Ovary (tissue), 7 donors: ENCODE measurements at regions not wholly inside any gene's neighbourhood (a gene's known extent, or its start where the extent isn't known, plus 50 kb on each side); places are given as distances from the start of the nearest gene placed in this dataset.

ENCODE experiments used
- DNase-seq, 5 donors: peaks; one replicate each; pipeline ENCODE4 v3.0.0-alpha.2; 2019 to 2020
- H3K27ac ChIP-seq, 2 donors: fragments of 200-600 bp; one replicate each; pipeline versions ENCODE4 v1.5.1 to v1.8.0; 2019 to 2022
- H3K27me3 ChIP-seq: fragments of 200-600 bp; one replicate; pipeline ENCODE4 v1.8.0; 2022
- H3K36me3 ChIP-seq: fragments of 200-600 bp; sonication (generic); one replicate; pipeline ENCODE4 v1.5.1; 2019
- H3K4me1 ChIP-seq: one replicate; pipeline ENCODE4 v1.8.1; 2013; ENCODE audit warnings: mild to moderate bottlenecking, moderate library complexity; ENCODE audit not compliant: insufficient read depth
- H3K4me3 ChIP-seq: fragments of 200-600 bp; sonication (generic); one replicate; pipeline ENCODE4 v1.5.1; 2017
- H3K9me3 ChIP-seq, 2 donors: fragments of 200-600 bp in 1 of 2; sonication (generic) in 1 of 2; one replicate each; pipeline versions ENCODE4 v1.5.1 to v1.8.1; 2013 to 2019; ENCODE audit warnings: mild to moderate bottlenecking in 1 of 2, moderate library complexity in 1 of 2
- EP300 ChIP-seq: sonication (generic); formaldehyde crosslinking; IDR thresholded peaks from one replicate; pipeline ENCODE4 v1.6.1; 2017; ENCODE audit warnings: antibody characterized with exemption
- POLR2A ChIP-seq: fragments of 450-650 bp; IDR thresholded peaks from one replicate; pipeline ENCODE4 v1.6.1; 2017; ENCODE audit warnings: antibody characterized with exemption, mild to moderate bottlenecking, moderate library complexity
- WGBS, 3 donors: extraction: QIAGEN DNeasy Blood & Tissue Kit in 1 of 3; methylation state at CpG; one replicate each; pipeline versions ENCODE4 v1.1.5 to v1.1.7; 2013 to 2017; 5-methylcytosine and 5-hydroxymethylcytosine counted together
- intact Hi-C, 4 donors: fragments of 100-400 bp; cut with DNase I; formaldehyde crosslinking; loops; one replicate each; pipeline versions ENCODE4 v1.11.0 to v1.15.1; 2022 to 2023
- TF ChIP-seq, protein P1 (sequence below), 3 donors: fragments of 450-650 bp in 2 of 3; fragments of 200-600 bp in 1 of 3; IDR thresholded peaks; one replicate each; pipeline versions ENCODE4 v1.5.1 to v1.8.0; 2016 to 2022; ENCODE audit warnings: antibody characterized with exemption in 3 of 3, mild to moderate bottlenecking in 1 of 3
- donor health status: DM: no; HTN: no; CAD: no; lungs with moderate emphysema.
- donor health status: DM: no; HTN: no; CAD: no.
- donor health status: Bipolar disorder and iron deficiency.
- donor health status: DM: no; HTN: no; CAD: no.
- donor health status: DM: yes; HTN: yes; CAD: no.

DNA sequence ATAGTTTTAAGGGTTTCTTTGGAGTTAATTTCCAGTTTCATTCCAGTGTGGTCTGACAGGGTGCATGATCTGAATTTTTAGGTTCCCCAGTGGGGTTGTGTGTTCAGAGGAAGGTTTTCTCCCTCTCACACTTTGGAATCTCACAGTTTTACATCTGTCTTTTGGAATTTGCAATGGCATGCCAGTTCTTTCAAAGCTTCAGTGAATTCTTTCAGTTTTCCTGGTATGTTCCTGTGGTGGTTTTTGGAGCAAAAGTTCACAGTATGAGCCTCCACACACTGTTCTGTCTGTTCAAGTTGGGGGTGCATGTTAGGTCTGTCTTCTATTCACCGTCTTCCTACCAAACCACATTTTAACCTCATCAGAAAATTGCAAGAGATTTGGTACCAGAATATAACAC, 624.2 kb downstream of the KCTD16 start:
- WGBS, 3 donors: 71 to 77% (median 76%) methylated on average over 1 of the region's 1 CpG
- no peak for TF ChIP-seq POLR2A
- TF ChIP-seq EP300: no peak
- TF ChIP-seq, protein P1, sequence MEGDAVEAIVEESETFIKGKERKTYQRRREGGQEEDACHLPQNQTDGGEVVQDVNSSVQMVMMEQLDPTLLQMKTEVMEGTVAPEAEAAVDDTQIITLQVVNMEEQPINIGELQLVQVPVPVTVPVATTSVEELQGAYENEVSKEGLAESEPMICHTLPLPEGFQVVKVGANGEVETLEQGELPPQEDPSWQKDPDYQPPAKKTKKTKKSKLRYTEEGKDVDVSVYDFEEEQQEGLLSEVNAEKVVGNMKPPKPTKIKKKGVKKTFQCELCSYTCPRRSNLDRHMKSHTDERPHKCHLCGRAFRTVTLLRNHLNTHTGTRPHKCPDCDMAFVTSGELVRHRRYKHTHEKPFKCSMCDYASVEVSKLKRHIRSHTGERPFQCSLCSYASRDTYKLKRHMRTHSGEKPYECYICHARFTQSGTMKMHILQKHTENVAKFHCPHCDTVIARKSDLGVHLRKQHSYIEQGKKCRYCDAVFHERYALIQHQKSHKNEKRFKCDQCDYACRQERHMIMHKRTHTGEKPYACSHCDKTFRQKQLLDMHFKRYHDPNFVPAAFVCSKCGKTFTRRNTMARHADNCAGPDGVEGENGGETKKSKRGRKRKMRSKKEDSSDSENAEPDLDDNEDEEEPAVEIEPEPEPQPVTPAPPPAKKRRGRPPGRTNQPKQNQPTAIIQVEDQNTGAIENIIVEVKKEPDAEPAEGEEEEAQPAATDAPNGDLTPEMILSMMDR (IDR thresholded peaks at IDR 0.05): no peak
- Histone ChIP-seq H3K36me3 (no peaks in the 10 kb centered on the region), H3K9me3 (no peaks in the 10 kb centered on the region), H3K4me1 (no peaks in the 10 kb centered on the region), H3K27me3 (no peaks in the 10 kb centered on the region), H3K27ac (no peak overlapping the region), H3K4me3 (no peak overlapping the region)
- DNase-seq: no peak
- intact Hi-C loops: no loop called here

DNA sequence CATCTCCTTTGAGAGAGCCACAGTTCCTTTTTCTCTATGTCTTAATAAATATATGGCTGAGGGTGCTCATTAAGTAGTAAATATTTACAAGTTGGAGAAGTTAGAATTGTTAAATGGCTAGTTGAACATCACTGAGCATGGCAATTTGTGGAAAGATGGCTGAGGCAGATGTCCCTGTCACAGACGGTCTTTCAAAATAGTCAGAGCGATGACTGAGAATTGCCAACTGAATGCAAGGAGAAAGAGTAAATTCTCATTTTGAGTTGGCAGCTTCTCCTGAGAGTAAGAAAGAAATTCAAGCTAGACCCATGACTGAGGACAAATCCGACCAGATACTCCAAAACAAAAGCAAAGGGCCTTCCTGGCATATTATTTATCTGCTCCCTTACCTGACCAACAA, 617.9 kb downstream of the KCTD16 start:
- intact Hi-C loops: no loop called here
- WGBS, 3 donors: 70 to 86% (median 76%) methylated on average over 3 of the region's 3 CpGs
- TF ChIP-seq, protein P1 (IDR thresholded peaks at IDR 0.05): no peak
- TF ChIP-seq EP300 (no peak), POLR2A (no peak)
- Histone ChIP-seq H3K4me1 (no peaks in the 10 kb centered on the region), H3K9me3 (no peaks in the 10 kb centered on the region), H3K27ac (no peak overlapping the region), H3K27me3 (no peaks in the 10 kb centered on the region), H3K4me3 (no peak overlapping the region), H3K36me3 (no peaks in the 10 kb centered on the region)
- DNase-seq: no peak

DNA sequence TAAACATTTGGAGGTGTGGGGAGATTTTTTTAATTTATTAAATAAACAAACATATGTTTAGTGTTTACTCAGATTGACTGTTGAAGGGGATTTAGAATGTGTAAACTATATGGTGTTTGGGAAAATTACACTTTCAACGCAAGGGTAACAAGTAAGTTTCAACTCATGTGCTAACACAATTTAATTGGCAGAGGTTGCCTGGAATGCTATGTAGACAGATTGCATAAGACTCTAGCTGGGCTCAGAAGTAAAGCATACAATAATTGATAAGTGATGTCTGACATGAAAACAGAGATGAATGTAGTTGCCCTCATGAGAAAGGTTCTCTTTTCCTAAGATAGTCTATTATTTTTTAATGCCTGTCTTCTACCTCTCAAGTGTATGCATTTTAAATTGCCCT, 617.4 kb downstream of the KCTD16 start:
- no peaks in the 10 kb centered on the region for H3K27me3 ChIP-seq
- no peak overlapping the region for H3K27ac ChIP-seq
- H3K4me1 ChIP-seq: no peaks in the 10 kb centered on the region
- intact Hi-C loops: no loop called here
- H3K9me3 ChIP-seq: no peaks in the 10 kb centered on the region
- H3K36me3 ChIP-seq: no peaks in the 10 kb centered on the region
- TF ChIP-seq EP300 (no peak), POLR2A (no peak)
- TF ChIP-seq, protein P1 (IDR thresholded peaks at IDR 0.05): no peak
- no peak for DNase-seq
- H3K4me3 ChIP-seq: no peak overlapping the region
- WGBS, 3 donors: 87 to 89% (median 88%) methylated on average over 1 of the region's 1 CpG

DNA sequence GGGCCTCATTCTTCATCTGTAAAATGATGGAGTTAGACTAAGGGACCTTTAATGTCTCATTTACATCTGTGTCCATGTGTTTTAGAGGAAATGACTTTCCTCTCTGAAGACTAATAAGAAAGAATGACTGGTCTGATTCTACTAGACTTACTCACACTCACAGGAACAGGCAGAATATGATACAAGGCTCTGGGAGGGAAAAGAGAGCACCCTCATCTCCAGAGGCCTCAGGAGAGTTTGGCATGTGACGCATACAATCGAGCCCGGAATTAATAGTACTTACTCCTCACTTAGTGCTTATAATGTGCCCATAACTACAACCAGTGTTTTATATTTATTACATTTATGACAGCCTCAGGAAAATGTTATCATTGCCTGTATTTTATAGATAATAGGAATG, 608.7 kb downstream of the KCTD16 start:
- H3K36me3 ChIP-seq: no peaks in the 10 kb centered on the region
- no peaks in the 10 kb centered on the region for H3K27me3 ChIP-seq
- 76 to 90% (median 88%) methylated on average over 3 of the region's 3 CpGs for WGBS, 3 donors
- H3K4me3 ChIP-seq: no peak overlapping the region
- H3K4me1 ChIP-seq: no peaks in the 10 kb centered on the region
- H3K9me3 ChIP-seq: no peaks in the 10 kb centered on the region
- TF ChIP-seq, protein P1 (IDR thresholded peaks at IDR 0.05): no peak
- TF ChIP-seq EP300 (no peak), POLR2A (no peak)
- no peak overlapping the region for H3K27ac ChIP-seq
- intact Hi-C loops: no loop called here
- DNase-seq: no peak

DNA sequence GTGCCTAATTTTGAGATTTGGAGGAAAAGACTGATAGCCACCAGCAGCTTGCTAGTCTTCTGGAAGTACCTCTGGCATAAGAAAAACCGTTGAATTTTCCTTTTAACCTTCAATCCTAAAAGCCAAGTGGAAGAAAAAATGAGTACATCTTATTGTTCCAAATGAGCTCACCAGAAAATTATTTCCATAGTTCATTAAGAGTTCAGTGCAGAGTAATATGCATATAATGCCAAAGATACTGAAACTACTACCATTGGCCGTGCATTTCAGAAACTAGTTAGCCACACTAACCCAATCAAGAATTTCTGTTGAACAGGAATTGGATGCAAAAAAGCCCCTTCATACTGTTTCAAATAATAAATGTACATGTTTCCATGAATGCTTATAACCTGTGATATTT, 607.9 kb downstream of the KCTD16 start:
- Histone ChIP-seq H3K4me3 (no peak overlapping the region), H3K9me3 (no peaks in the 10 kb centered on the region), H3K36me3 (no peaks in the 10 kb centered on the region), H3K4me1 (no peaks in the 10 kb centered on the region), H3K27ac (no peak overlapping the region), H3K27me3 (no peaks in the 10 kb centered on the region)
- TF ChIP-seq EP300 (no peak), POLR2A (no peak)
- TF ChIP-seq, protein P1 (IDR thresholded peaks at IDR 0.05): no peak
- DNase-seq: no peak
- intact Hi-C loops: no loop called here
- 62 to 70% (median 66%) methylated on average over 2 of the region's 2 CpGs for WGBS, 3 donors
